NCI-H1436 treated with DMSO at 0.1 percent for 48 hours (cell line): ENCODE measurements at regions not wholly inside any gene's neighbourhood (a gene's known extent, or its start where the extent isn't known, plus 50 kb on each side); places are given as distances from the start of the nearest gene placed in this dataset.

ENCODE experiments used
- DNase-seq: peaks from one replicate; lab custom pipeline; 2025; lab: John Stamatoyannopoulos, UW

DNA sequence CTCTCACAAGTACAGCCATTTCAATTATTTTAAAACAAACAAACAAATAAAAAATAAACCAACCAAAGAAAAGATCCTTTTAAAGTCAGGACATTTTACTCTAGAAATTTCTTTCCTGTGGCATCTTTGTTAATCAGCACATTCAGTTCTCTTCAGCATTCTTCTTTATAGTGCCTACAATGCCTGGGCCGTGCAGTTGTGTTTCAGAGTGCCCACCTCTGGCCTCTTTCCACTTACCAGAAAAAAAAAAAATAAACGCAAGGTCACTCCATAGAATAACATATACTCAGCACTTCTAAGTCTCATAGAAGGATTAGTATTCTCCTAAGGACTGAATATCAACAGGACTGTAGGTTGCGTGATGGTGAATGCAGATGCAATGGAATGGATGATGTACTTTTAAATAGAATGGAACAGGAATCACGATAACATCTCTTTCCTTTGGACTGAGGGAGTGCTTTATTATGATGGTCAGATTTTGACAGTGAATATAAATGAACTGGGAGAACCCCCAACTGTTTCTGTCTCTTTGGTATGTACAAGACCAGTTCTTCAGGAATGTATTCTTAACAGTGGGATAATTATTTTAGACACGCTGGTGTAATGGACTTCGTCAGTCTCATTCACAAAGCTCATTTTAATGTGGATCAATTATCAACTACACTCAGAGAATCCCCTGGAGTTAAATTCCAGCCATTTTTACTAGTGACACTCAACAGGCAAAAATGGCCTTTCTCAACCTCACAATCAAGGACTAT is 125.0 kb upstream of the NBEA start:
- no peak for DNase-seq

- DNase-seq: no peak
Measured at GRCh38 chr13:34822650-34823049, 119.4 kb upstream of the NBEA start.

GRCh38 chr13:34826432-34826831 is 115.6 kb upstream of the NBEA start:
- DNase-seq: no peak

DNA sequence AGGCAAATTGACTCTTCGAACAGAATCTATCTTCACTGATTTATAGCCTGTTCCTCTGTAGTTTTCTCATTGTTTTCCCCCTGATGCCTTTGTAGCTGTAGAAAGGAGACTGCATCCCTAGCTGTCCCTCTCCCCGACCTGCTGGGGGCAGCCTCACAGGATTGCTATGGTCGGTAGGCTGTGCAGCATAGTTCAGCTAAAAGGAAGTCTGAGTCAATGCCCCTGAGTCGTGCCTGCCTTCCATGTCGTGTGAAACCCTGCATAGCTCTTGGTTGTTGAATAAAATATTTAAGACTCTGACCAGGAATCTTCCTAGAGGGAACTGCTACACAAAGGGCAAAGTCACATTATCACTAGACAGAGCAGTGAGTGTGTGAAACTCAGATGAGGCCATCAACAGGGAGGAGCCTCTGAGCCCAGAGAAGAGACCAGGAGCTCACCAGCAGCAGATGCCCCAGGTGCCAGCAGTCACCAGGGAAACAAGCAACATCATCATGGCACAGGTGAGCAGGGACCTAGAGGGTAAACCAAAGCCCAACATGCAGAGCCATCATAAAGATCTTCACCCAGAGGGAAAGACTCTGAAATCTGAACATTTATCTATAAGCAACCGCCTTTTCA is 108.4 kb upstream of the NBEA start:
- no peak for DNase-seq

DNA sequence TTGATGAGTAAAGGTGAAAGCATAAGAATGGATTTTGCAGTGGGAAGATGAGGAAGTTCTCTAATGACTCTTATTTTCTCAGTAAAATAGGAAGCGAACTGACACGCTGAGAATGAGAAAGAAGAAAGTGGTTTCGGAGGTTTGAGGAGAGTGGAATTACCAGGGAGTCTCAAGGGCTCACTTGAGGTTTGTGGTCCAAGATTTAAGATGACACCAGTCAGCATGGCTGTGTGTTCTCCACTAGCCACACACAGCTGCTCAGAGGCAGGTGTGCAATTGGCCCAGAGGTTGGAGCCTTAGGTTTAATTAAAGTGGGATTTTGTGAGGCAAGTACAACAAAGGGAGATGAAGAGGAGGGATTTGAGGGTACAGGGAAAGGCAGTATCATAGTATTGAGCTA is 99.6 kb upstream of the NBEA start:
- no peak for DNase-seq

DNA sequence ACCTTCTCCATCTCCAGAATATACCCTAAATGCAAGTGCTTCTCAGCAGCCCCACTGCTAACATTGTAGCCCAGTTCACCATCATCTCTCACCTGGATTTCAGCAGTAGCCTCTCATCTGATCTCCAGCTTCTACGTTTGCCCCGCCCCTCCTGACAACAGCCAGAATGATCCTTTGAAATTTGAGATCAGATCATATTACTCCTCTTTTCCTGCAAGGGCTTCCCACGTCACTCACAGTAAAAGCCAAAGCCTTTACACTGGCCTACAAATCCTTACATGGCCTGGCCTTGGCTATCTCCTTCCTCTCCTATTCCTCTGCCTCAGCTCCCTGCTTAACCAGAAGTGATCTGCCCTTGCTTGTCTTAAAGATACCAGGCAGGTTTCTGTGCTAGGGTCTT is 94.3 kb upstream of the NBEA start:
- no peak for DNase-seq

DNA sequence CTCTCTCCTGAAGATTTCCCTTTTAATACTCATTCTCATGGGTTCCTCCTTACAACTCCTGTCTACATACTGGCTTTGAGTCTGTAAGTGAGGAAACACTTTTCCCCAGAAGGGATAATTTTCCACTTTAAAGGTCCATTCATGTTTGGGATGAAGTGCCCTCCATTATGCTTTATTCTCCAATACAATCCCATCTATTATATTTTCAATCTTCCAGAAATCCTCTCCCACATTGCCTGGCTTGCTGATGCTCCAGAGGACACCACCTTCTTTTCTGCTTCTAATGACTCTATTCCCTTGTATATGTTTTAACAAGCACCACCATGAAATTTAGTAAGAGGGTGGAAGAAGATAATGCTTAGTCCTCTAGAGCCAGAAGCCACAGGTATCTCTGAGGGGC is 92.7 kb upstream of the NBEA start:
- DNase-seq: no peak

DNA sequence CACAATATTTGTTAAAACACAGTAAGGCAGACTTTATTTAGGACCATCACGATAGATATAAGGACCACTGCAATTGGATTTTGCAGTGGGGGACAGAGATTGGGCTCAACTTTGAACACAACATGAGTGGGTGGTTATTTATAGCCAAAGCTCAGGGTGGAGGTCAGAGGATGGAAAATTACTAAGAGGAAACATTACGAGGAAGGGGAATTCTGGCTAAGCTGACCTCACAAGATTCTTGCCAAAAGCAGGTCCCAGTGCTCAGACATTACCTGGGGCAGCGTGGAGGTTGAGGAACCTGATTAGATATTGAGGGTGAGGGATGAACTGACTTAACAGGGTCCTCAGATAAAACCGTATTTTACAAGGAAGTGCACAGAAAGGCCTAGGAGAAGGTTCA is 88.9 kb upstream of the NBEA start:
- DNase-seq: no peak

DNA sequence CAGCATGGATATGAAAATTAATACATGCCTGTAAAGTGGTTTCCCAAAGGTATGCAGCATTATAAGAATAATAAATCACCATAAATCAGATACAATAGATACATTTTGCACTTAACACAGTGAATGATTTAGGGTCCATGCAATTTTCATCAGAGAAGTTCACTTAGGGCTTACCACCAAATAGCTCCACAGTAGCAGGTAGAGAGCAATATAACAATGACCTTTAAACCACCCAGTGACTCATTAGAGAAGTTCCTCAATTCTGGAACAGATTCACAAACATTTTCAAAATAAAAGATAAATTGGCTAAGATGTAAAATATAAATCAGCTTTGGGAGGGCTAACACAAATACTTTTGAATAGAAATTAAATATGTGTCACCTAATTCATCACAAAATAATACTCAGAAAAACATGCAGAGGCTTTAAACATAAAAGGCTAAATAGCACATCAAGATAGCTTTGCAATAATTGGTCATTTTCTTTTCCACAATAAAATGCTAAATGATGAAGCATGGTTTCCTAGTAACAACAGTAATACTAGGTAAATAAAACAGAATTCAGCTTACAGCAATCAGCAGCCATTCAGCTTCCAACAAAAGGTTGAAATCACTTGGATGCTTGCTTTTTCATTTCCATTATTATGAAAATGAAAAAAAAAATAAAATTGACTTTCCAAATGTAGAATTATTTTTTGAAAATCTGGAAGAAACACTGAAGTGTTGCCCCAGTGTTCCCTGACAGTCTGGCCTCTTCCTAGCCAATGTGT is 84.3 kb upstream of the NBEA start:
- peak; percentile 40 for DNase-seq

DNA sequence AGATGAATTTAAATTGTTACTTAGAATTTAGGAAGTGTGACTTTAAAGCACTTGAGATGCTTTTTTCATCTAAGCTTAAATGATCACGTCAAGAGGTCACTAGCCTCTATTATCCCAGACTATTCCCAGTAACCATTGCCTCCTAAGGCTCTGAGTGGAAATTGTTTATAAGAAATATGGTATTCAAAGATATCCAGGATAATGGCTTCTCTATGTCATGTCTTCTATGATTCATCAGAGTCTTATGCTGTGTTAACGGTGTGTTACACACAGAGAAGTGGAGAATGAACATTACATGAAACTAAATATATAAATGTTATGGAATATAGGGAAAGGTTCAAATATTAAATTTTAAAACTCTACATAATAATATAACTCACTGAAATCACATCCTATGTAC is 79.8 kb upstream of the NBEA start:
- no peak for DNase-seq

- DNase-seq: no peak
Measured at GRCh38 chr13:34862716-34863115, 79.4 kb upstream of the NBEA start.

DNA sequence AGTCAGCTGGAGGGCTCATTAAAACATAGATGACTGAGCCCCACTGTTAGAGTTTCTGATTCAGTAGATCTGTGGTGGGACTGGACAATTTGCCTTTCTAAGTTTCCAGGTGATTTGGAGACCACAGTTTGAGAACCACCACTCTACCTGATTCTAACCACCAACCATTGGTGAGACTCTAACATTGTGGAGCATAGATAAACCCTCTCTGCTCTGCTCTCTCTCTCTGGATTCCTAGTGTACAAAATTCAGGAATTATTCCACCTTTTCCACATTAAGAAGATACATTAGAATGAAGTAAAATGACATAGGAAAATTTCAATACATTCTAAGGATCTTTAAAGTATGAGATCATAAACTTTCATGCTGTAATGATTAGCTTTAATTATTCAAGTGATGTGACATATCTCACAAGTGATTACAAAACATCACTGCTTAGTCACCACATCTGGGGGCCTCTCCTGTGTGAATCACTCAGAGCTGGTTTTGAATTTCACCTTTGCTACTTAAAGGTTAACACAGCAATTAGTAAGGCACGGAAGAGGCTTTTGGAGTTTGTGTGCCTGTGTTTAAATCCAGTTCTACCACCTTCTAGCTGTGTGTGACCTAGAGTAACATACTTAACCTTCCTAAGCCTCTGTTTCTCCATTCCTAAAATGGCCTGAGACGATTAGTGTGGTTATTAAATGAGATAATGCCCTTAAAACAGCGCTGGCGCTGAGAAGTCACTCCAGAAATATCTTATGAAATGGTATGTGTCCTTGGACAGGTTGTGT is 78.5 kb upstream of the NBEA start:
- no peak for DNase-seq

- DNase-seq: no peak
Measured at GRCh38 chr13:34864671-34865070, 77.4 kb upstream of the NBEA start.

GRCh38 chr13:34867590-34867989 is 74.5 kb upstream of the NBEA start:
- DNase-seq: no peak

GRCh38 chr13:34868733-34869132 is 73.3 kb upstream of the NBEA start:
- DNase-seq: no peak

- DNase-seq: no peak
Measured at GRCh38 chr13:34869696-34870095, 72.4 kb upstream of the NBEA start.

GRCh38 chr13:34878329-34878728 is 63.7 kb upstream of the NBEA start:
- DNase-seq: no peak

DNA sequence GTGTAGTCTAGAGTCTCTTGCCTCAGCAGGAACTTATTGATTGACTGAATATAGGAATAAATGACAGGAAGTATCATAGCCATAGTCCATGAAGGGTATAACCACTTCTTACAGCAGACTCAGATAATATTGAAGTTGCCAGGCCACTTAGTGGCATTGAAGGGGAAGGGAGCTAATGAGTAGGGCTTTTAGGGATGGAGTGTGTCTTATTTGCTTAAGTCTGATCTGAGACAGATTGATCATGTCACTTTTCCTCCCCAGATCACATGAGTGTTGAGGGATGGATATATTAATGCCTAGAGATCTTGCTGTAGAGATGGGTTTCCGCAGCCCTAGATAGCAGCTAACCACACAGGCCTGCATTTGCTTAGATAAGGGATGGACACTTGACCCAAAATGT is 62.2 kb upstream of the NBEA start:
- DNase-seq: no peak

- no peak for DNase-seq
Measured at GRCh38 chr13:34881494-34881893, 60.6 kb upstream of the NBEA start.

DNA sequence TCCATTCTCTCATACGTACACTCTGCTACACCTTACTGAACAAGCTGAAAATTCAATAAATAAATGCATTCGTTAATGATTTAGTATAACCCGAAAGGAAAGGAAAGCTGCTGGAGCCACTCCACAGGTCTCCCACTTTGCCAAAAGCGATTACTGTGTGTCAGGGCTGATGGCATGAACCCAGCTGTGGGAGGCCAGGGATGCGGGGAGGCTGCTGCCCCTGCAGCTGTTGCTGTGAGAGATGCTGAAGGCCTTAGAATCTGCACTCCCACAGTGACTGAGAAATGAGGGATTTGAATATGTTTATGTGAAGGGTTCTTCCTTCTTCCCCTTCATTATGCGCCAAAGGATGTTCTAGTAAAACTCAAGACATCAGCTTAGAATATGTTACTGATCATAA is 58.7 kb upstream of the NBEA start:
- no peak for DNase-seq

- no peak for DNase-seq
Measured at GRCh38 chr13:34884366-34884765, 57.7 kb upstream of the NBEA start.

DNA sequence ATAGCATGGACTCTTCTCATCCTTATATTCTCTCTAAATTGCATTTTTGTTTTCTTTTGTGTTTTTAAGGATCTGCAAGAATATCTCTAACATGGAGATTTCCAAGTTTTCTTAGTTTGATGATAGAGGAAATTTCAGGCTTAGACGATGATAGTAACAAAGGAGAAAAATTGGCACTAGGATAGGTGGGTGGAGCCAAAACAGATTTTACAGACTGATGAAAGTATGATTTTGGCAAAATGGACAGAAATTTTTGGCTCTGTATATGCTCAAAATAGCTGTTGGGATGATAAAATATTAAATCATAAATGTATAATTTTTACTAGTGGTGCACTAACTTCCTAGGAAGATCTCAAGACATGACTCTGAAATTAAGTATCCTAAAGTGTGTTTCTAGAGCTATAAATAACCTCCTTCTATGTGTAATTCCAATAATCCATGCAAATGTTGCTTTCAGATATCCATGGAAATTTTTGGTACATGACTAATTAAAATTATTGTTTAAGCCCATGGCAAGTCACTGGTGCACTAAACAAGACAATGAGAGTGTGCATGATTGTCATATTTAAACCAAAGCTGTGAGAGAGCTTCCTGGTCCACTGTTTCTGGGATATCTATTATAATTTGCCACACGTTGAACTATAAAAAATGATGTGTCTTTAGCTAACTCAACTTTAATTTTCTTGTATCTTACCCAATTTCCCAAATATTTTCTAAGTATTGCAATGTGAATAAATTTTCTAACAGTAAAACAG is 55.8 kb upstream of the NBEA start:
- DNase-seq: no peak
